ENCODE measurements at regions not wholly inside any gene's neighbourhood (a gene's known extent, or its start where the extent isn't known, plus 50 kb on each side); places are given as distances from the start of the nearest gene placed in this dataset.
"Not testable (repeated sequence)": the region's sequence is repeated elsewhere in the genome, so short reads cannot be mapped to it uniquely, and the experiment has no call there.

DNA sequence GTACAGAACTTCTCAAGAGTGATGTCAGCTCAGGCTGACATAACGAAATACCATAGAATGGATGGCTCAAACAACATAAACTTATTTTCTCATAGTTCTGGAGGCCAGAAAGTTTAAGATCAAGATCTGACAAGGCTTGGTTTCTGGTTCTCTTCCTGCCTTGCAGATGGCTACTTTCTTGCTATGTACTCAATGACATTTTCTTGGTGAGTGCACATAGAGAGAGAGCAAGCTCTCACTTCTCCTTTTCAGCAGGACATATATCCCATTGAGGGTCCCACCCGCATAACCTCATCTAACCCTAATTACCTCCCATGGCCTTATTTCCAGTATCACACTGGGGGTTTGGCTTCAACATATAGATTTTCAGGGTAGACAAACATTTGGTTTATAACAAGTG, 1072.1 kb downstream of the PLOD2 start:
- no peak for DNase-seq

DNA sequence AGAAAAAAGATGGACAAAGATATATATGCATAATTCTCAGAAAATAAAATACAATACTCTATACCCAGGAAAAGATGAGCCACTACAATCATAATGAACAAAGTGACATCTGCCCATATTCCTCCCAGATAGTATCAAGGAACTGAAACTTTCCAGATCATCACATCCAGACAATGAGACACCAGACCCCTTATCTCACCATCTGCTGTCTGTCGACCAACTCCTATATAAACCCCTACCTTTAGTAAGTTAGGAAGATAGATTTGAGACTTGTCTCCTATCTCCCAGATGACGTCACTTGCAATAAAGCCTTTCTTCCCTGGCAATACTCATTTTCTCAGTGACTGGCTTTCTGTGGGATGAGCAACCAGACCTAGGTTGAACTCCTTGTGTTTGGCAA, 1071.6 kb downstream of the PLOD2 start:
- DNase-seq: no peak

DNA sequence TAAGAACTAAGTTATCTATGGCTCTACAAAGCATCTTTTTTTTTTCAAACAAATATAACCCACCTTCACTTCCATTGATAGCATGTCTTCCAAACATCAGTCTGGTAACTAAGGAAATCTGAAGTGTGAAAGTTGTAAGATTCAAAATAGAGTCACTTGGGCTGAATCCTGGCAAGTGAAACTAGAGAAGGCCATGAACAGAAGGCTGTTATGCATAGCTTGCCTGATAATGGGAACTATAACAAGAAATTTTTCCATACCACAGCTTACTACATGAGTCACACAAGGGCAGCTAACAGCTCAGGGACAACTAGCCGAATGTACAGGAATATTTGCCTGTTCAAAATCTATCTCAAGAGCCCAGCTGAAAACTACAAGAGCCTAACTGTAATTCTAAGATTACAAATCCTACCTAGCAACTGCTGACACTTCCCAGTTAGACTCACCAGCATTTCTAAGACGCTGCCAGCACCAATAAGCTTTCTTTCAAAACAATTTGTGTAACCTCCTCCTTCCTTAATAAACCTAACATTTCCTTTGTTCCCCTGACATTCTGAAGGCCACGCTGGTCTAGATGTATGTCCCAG, 1066.5 kb downstream of the PLOD2 start:
- no peak for DNase-seq

DNA sequence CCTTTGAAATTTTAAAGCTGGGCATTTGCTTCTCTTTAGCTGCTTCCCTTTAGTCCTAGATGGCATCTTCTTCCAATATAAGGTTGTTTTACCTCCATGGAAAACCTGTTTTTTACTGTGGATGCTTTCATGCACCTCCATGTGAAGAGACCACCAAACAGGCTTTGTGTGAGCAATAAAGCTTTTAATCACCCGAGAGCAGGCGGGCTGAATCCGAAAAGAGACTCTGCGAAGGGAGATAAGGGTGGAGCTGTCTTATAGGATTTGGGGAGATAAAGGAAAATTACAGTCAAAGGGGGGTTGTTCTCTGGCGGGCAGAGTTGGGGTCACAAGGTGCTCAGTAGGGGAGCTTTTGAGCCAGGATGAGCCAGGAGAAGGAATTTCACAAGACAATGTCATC, 1049.8 kb downstream of the PLOD2 start:
- not testable (repeated sequence) for DNase-seq

DNA sequence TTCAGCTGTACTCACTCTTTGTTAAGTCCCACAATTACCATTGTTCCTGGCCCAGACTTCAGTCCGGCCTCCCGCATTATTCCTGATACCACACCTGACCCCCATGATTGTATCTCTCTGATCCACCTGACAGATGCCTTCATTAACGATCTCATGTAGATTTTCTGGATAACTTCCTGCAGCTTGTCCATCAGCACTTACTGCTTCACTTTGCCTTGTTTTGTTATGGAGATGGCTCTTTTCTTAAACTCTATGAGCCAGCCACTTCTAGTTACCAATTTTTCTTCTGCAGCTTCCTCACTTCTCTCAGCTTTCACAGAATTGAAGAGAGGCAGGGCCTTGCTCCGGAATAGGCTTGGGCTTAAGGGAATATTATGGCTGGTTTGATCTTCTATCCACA, 1044.2 kb downstream of the PLOD2 start:
- DNase-seq: no peak

DNA sequence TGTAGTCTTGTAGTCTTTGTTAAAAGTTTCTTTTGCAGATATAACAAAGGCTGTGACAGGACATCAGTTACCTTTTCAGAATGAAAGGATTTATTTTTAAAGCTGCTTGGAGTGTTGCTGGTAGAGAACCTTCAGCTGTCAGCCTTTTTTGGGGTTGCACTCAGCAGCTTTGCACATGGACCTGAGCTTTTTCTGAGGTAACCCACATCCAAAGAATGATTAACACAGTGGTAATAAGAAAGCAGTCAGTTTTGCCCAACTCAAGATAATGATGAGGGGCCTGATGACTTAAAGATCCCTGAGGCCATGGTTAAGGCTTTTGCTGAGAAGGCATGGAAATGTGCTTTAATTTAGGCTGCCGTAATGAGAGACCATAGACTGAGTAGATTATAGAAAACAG, 1042.7 kb downstream of the PLOD2 start:
- no peak for DNase-seq

DNA sequence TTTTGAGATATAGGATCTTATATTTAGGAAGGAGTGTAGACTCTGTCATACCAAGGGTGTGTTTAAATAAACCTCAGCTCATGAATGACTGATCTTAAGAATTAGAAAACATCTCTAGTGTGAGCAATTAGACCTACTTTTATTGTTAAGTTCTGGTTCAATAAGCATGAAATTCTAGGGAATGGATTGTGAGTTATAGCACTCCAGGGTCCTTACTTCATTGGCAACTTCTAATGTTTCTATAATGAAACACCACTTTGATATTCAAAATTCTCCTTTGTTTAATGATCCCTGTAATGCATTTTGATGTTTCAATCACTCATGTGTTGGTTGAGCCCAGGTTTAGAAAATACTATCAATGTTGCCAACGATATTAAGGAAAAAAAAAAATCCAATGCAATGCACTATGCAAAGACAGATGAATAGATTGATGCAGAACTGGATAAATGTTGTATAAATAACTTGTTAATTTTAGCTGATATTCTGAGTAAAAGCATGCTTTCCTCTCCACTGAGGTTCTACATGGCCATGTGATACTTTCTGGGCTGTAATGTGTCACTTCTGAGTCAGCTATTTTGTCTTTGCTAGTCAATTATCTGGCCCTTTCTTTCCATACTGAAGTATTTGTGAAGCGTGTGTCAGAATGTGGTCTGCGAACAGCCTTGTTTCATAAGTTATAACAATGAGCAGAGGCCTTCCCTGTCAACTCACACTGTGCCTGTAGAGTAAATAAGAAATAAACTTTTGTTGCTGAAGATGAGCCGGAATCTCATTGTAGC, 1035.9 kb downstream of the PLOD2 start:
- no peak for DNase-seq

DNA sequence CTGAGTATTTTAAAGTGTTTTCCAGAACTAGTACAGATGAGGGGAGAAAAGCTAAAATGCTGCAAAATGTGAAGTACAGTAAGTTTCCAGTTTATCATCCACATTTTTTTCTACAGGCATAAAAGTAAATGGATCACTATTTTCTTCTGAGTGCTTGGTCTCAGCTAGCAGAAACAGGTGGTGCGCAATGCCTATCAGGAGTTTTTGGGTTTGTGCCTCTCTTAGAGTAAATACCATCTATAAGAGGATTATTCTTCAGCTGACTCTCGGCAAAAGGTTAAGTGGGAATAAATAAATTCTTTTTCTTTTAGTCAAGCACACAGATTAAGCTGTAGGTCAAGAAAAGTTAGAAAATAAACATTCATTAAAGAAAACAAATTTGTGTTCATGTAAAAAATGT, 1027.7 kb downstream of the PLOD2 start:
- DNase-seq: no peak

DNA sequence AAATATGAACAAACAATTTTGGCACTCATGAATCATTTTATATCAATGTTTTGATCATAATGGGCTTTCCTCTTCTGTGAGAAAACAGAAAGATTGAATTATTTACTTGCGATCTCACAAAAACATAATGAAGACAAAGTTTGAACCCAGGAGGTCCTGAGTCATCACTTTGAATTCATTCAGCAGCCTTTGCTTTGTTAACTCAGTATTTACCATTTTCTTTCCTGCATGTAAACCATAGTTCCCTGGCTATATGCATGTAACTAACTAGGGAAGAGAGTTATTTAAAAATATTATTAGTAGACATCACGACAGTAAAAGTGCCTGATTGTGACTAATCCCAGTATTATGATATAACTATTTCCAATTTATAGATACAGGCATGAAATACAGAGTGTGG, 1026.2 kb downstream of the PLOD2 start:
- no peak for DNase-seq

DNA sequence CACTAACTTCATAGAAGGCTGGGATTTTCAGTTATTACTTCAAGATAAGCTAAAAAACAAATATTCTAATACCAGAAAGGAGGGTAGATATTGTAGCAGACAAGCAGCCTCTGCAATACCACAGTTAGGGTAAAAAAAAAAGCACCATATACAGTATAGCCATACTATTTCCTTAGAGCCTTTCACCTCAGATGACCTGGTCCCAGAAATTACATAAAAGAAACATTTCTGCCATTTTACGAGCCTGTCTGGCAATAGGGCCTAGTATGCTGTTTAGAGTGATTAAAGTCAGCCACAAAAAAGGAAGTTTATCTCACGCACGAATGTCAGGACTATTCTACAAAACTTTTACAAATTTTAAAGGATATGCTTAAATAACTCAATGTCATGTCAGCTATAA, 1016.6 kb downstream of the PLOD2 start:
- DNase-seq: no peak

DNA sequence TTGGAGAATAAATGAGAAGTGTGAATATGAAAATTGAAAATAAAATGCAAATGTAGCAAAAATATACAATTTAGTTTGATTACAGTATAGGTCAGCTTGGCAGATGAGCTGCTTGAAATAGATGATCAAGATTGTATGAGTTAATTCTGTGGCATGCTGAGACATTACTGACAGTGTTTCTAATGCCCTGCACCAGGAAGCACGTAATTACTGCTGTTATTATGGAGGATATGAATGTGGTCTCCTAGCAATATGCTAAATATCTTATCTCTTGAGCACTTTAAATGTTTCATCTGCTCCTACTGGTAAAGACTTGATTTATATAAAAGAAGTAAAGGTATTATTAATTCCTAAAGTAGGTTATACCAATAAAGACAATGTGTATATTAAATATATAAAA, 1015.5 kb downstream of the PLOD2 start:
- DNase-seq: no peak

DNA sequence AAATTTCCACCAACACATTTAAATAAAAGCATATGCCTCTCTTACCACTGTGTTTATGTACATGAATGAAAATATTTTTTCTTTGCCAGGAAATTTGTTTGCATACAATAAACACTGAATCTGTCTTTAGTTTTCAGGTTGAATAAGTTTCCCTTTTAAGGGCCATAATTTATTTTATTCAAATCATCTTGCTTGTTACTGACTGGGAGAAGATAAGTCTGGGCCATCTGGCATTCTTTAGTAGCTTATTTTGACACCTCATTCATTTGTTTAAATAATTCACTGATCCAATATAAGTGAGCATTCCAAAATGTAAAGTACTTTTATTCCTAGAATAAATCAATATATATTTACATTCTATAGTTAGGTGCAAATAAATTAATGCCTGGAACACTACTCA, 1001.3 kb downstream of the PLOD2 start:
- no peak for DNase-seq

DNA sequence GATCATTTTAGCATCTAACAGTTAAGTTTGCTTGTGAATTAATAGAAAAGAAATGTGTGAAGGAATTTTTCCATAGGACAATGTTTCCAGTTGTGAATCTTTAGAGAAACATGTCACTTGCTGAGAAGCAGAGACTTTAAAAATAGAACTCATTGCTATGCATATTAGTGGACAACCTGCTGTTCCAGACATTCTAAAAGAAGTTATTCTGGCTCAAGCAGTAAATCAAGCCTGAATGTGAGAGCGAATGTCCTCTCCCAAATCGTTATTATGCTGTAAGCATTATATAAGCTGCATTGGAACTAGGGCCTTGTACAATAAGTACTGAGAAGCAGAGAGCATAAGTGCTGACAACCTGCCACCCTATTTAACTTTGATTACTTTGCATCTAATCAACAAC, 990.9 kb downstream of the PLOD2 start:
- no peak for DNase-seq

DNA sequence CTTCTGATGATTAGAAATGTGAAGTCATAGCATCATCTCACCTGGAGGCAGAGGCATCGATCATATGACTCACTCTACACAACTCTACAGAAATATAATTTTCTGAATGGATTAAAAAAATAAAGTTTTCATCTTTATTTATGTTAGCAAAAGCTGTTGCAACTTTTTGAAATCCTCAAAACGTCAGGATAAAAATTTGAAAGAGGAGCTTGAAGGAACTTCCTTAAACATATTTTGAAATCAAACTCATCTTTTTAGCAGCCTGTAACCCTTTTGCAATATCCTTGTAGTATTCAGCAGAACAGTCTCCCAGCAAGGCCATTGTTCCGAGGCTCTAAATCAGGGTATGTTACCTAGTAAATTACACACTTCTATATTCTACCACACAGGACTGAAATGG, 985.4 kb downstream of the PLOD2 start:
- DNase-seq: no peak

DNA sequence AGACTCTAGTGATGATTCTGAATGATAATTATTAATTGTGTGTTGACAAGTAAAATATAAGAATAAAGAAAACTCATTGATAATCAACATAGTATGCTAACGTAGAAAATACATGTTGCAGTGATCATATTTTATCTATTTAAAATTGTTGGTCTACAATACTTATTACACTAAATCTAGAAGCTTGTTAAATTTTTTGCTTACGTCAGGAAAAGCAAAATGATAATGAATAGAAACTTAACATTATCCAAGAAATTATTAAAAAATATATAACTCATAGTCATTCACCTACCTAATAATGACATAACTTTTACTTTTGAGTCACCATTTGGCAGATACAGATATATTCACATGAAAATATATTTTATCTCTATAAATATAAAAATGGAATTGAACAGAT, 984.1 kb downstream of the PLOD2 start:
- no peak for DNase-seq

DNA sequence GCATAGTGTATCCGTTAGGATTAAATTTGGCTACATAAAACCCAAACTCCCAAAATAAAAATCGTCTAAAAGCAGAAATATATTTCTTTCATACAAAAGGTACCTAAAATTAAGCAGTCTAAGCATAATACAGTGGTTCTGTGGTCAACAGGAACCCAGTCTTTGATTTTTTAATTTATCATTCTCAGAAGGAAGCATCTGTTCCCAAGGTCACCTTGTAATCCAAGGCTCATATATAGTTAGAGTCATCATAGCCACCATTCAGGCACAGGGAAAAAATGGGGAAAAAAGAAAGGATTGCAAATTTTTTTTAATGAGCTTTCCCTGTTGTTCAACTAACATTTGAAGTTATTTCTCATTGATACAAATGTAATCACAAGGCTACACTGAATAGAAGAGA, 983.2 kb downstream of the PLOD2 start:
- no peak for DNase-seq

DNA sequence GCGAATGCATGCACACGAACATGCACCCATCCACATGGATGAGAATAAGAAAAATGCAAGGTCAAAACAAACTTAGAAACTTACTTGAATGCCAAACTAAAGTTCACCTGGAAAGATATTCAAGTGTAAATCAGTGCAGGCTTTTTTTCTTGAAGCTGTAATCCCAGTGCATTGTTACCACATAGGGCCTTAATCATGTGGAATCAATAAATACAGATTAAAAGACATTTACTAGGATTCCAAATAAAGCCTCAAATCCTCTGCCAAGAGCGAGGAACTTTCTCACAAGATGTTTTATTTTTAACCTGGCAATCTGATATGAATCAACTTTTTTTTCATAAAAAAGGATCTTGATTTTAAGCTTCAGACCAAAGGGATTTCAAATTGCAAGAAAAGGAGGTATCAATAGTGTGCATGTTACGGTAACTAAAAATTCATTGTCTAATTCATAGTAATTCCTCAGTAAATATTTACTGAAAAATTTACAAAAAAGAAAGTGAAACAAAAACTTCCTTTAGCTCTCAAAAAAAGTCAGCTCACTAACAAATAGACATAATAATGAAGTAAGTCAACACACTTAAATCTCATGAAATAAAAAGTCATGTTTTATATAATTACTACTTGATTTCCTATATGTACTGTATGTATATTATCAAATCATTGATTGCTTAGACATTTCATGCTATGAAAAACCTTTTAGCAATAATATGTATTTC, 978.6 kb downstream of the PLOD2 start:
- no peak for DNase-seq

DNA sequence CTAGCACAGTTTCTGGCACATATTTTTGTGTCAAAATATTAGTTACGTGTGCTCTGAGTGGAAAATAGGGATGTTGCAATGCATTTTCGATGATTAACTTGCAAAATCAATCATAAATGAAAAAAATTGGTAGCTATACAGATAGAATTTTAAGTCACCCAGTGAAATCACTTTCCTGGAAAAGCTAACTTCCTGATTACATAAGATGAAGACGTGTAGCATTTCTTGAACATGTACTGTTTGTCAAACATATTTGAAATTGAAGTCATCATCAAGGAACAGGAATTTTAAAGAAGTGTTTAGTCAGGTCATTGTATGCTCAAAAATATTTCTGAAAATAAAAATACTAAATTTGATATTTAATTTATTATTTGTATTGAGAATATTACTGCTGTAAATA, 977.7 kb downstream of the PLOD2 start:
- DNase-seq: no peak

DNA sequence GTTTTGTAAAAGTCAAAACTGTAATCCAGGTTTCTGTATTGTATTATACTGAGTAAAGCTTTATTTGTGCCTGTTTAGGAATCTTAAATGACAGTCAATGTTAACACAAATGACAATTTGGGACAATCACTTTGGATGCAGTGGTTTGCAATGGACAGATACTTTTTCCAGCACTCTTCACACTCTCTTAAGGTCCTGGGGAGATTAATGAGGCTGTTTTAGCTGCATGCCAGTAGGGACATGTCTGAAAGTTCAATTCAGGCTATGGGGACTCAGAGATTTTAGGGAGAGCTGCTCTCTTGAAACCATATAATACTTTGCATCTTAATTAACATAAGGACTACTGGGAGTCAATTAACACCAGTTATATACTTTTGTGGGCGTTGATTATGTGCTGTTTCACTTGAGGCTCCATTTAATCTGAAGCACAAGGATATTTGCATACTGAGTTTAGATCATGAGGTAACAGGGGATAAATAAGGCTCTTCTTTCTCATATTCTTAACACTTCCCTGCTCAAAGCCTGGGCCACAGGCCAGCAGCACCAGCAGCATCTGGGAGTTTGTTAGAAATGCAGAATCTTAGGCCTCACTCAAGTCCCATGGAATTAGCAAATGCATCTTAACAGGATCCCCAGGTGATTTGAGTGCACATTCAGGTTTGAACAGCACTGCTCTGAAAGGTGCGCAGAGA, 972.8 kb downstream of the PLOD2 start:
- DNase-seq: no peak

DNA sequence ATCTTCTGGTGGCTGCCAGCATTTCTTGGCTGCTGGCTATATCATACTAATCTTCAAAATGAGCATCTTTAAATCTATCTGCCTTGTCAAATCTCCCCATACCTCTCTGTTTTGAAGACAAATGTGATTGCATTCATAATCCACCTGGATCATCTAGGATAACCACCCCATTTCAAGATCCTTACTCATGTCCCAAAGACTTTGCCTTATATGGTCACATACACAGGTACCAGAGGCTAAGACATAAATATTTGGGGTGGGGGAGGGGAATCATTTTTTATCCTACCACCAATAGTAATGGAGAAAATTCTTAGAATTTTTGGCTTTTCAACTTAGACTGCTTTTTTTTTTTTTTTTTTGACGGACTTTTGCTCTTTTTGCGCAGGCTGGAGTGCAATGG, 970.8 kb downstream of the PLOD2 start:
- DNase-seq: no peak

DNA sequence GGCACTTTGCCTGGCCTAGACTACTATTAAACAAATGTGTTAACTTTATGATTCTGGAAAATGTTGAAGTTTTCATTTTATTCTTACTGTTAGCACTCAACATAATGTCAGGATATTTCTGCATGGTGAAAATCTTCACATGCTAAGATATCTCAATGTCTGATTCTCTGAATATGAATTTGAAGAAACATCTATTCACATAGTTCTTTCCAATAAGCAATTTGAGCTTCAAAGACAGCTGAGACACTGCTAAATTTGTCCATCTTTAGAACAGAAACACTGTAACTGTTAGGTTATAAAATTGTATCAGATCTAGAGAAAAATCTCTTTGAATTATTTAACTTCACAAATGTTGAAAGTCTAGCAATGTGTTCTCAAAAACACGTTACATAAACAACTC, 970.2 kb downstream of the PLOD2 start:
- DNase-seq: no peak

DNA sequence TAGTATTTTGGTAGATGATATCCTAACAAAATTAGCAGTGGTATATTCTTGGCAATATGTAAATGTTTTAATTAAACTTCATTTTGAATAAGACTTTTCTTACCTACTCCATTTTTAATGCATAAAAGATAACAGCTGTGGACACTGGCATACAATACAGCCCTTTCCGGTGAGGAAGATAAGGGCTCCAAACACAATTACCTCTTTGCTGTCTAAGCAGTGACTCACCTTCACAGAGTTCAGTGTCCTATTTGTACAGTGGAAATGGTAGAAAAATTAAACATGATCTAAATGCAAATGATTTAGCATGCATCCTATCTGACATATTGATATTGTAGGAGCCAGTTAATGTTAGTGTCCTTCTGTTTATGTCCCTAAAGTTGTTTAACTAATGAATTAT, 969.4 kb downstream of the PLOD2 start:
- DNase-seq: no peak

DNA sequence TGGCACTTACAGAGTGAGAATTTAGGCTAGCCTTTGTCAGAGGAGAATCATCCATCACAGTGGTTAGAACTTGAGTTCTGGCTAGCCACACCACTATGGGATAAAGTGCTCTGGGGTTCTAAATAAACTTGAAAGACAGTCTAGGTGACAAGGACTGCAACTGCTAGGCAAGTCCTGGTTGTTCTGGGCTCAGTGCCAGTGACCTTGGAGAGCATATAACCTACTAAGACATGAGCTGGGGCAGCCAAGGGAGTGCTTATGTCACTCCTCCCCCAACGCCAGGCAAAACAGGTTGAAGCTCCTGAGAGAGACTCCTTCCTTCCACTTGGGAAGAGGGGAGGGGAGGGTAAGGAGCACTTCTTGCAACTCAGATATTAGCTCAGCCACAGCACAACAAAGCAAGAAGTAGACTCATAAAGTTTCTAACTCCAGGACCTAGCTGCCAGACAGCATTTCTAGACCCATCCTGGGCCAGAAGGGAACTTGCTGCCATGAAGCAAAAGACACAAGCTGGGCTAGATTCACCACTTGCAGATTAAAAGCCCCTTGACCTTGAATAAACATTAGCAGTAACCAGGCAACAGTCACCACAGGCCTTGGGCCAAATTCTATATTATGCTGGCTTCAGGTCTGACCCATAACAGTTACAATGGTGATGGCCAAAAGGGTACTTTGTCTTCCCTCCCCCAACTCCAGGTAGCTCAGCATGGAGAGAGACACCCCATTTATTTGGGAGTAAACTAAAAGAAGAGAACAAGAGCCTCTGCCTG, 963.7 kb downstream of the PLOD2 start:
- no peak for DNase-seq
